CD4-positive, alpha-beta memory T cell (primary cell): ENCODE measurements at regions not wholly inside any gene's neighbourhood (a gene's known extent, or its start where the extent isn't known, plus 50 kb on each side); places are given as distances from the start of the nearest gene placed in this dataset.

Experiments used
- CTCF ChIA-PET: fragments of 350-600 bp; sonication (Branson Sonifier 250); formaldehyde crosslinking; loops from one replicate; lab custom pipeline; 2021; ENCODE audit warnings: inconsistent platforms; ENCODE audit not compliant: partially characterized antibody; lab: Charles Lee
- POLR2A ChIA-PET: fragments of 350-600 bp; sonication (Branson Sonifier 250); formaldehyde crosslinking; loops from one replicate; lab custom pipeline; 2021; ENCODE audit not compliant: partially characterized antibody; lab: Charles Lee
- DNase-seq, 5 donors: peaks; one replicate each; pipeline versions ENCODE4 v3.0.0 to v3.0.0-alpha.2; 2020 to 2022; ENCODE audit warnings: mixed read lengths in 1 of 5
- H3K27ac ChIP-seq: one replicate; pipeline ENCODE4 v1.7.0; 2013; ENCODE audit warnings: low read depth, low read length
- H3K27me3 ChIP-seq: 2 replicates; pipeline ENCODE4 v1.7.0; 2013; ENCODE audit warnings: mild to moderate bottlenecking, low read length, moderate library complexity; ENCODE audit not compliant: insufficient read depth
- H3K36me3 ChIP-seq: 2 replicates; pipeline ENCODE4 v1.7.0; 2013; ENCODE audit warnings: mild to moderate bottlenecking, low read length, moderate library complexity; ENCODE audit not compliant: insufficient read depth
- H3K4me1 ChIP-seq: 2 replicates; pipeline ENCODE4 v1.7.0; 2013; ENCODE audit warnings: mild to moderate bottlenecking, low read length, moderate library complexity; ENCODE audit not compliant: insufficient read depth
- H3K4me3 ChIP-seq, 2 donors: one replicate each; pipeline ENCODE4 v1.7.0; 2013; ENCODE audit warnings: low read length in 2 of 2, mild to moderate bottlenecking in 1 of 2
- H3K9me3 ChIP-seq, 2 donors: one replicate each; pipeline ENCODE4 v1.7.0; 2013; ENCODE audit warnings: low read length in 2 of 2, control low read depth in 1 of 2; ENCODE audit not compliant: control insufficient read depth in 1 of 2
- H3K27ac Mint-ChIP-seq, 7 donors: one replicate each; pipeline ENCODE4 v1.8.0; 2020 to 2021; ENCODE audit warnings: mixed read lengths in 7 of 7, mild to moderate bottlenecking in 6 of 7, inconsistent platforms in 3 of 7, moderate library complexity in 3 of 7
- H3K27me3 Mint-ChIP-seq, 2 donors: one replicate each; pipeline ENCODE4 v1.8.0; 2020 to 2021; ENCODE audit warnings: mixed read lengths in 2 of 2
- H3K36me3 Mint-ChIP-seq, 2 donors: one replicate each; pipeline ENCODE4 v1.8.0; 2020 to 2021; ENCODE audit warnings: mixed read lengths in 2 of 2, inconsistent platforms in 1 of 2, mild to moderate bottlenecking in 1 of 2
- H3K4me1 Mint-ChIP-seq, 4 donors: one replicate each; pipeline ENCODE4 v1.8.0; 2020 to 2021; ENCODE audit warnings: mixed read lengths in 4 of 4, mild to moderate bottlenecking in 1 of 4
- H3K4me3 Mint-ChIP-seq, 8 donors: one replicate each; pipeline ENCODE4 v1.8.0; 2020 to 2021; ENCODE audit warnings: mixed read lengths in 8 of 8, mild to moderate bottlenecking in 7 of 8, moderate library complexity in 6 of 8, inconsistent platforms in 3 of 8
- H3K9me3 Mint-ChIP-seq, 8 donors: one replicate each; pipeline ENCODE4 v1.8.0; 2020 to 2021; ENCODE audit warnings: mixed read lengths in 8 of 8, mild to moderate bottlenecking in 5 of 8, inconsistent platforms in 3 of 8, moderate library complexity in 1 of 8
- intact Hi-C: fragments of 100-400 bp; cut with micrococcal nuclease; formaldehyde crosslinking; loops from one replicate; pipeline ENCODE4 v1.15.1; 2023

GRCh38 chr12:127779301-127780045 is 487.5 kb upstream of the TMEM132C start:
- no peaks in the 10 kb centered on the region for H3K27me3 Mint-ChIP-seq
- no peak for DNase-seq
- no peak overlapping the region for H3K4me3 Mint-ChIP-seq
- ChIA-PET CTCF (interaction anchor here (0.6 kb wide), 1 partner anchor 1226 kb away, joined by 3 read pairs; no protein-coding TSS in a partner anchor), POLR2A (no interaction called here)
- no peaks in the 10 kb centered on the region for H3K36me3 ChIP-seq
- H3K27ac Mint-ChIP-seq = no peak overlapping the region
- H3K4me3 ChIP-seq = no peak overlapping the region
- no peaks in the 10 kb centered on the region for H3K36me3 Mint-ChIP-seq
- no peaks in the 10 kb centered on the region for H3K4me1 ChIP-seq
- H3K9me3 Mint-ChIP-seq = peaks cover 0 to 11% (median 6%) of the 10 kb centered on the region in 8 donors
- no peaks in the 10 kb centered on the region for H3K4me1 Mint-ChIP-seq
- no peaks in the 10 kb centered on the region for H3K27me3 ChIP-seq
- no peak overlapping the region for H3K27ac ChIP-seq
- intact Hi-C loops = no loop called here
- no peaks in the 10 kb centered on the region for H3K9me3 ChIP-seq

- Histone ChIP-seq H3K4me1 (no peaks in the 10 kb centered on the region), H3K9me3 (no peaks in the 10 kb centered on the region), H3K4me3 (no peak overlapping the region), H3K27me3 (no peaks in the 10 kb centered on the region), H3K27ac (no peak overlapping the region), H3K36me3 (no peaks in the 10 kb centered on the region)
- no peak overlapping the region for H3K4me3 Mint-ChIP-seq
- peaks cover 0 to 11% (median 7%) of the 10 kb centered on the region in 8 donors for H3K9me3 Mint-ChIP-seq
- H3K4me1 Mint-ChIP-seq = no peaks in the 10 kb centered on the region
- intact Hi-C loops = no loop called here
- ChIA-PET CTCF (no interaction called here), POLR2A (no interaction called here)
- no peak for DNase-seq
- H3K27me3 Mint-ChIP-seq = no peaks in the 10 kb centered on the region
- no peak overlapping the region for H3K27ac Mint-ChIP-seq
- H3K36me3 Mint-ChIP-seq = no peaks in the 10 kb centered on the region
These were observed 486.1 kb upstream of the TMEM132C start for GRCh38 chr12:127780881-127781280.

- CTCF ChIA-PET = no interaction called here
- H3K36me3 ChIP-seq = no peaks in the 10 kb centered on the region
- DNase-seq = no peak
- H3K4me3 ChIP-seq = no peak overlapping the region
- Mint-ChIP-seq H3K4me1 (no peaks in the 10 kb centered on the region), H3K27ac (no peak overlapping the region), H3K4me3 (no peak overlapping the region), H3K36me3 (no peaks in the 10 kb centered on the region), H3K27me3 (no peaks in the 10 kb centered on the region), H3K9me3 (peaks cover 0 to 11% (median 8%) of the 10 kb centered on the region in 8 donors)
- H3K27me3 ChIP-seq = no peaks in the 10 kb centered on the region
- H3K4me1 ChIP-seq = no peaks in the 10 kb centered on the region
- intact Hi-C loops = no loop called here
- no peaks in the 10 kb centered on the region for H3K9me3 ChIP-seq
- H3K27ac ChIP-seq = no peak overlapping the region
- POLR2A ChIA-PET = no interaction called here
These were observed 485.6 kb upstream of the TMEM132C start for GRCh38 chr12:127781336-127781735.

- Mint-ChIP-seq H3K36me3 (no peaks in the 10 kb centered on the region), H3K4me1 (no peaks in the 10 kb centered on the region), H3K4me3 (no peak overlapping the region), H3K27ac (no peak overlapping the region), H3K27me3 (no peaks in the 10 kb centered on the region), H3K9me3 (peaks cover 0 to 12% (median 6%) of the 10 kb centered on the region in 8 donors)
- intact Hi-C loops = no loop called here
- Histone ChIP-seq H3K36me3 (no peaks in the 10 kb centered on the region), H3K4me3 (no peak overlapping the region), H3K4me1 (no peaks in the 10 kb centered on the region), H3K27me3 (no peaks in the 10 kb centered on the region), H3K9me3 (no peaks in the 10 kb centered on the region), H3K27ac (no peak overlapping the region)
- ChIA-PET POLR2A (no interaction called here), CTCF (no interaction called here)
- no peak for DNase-seq
These were observed 481.4 kb upstream of the TMEM132C start for GRCh38 chr12:127785540-127785939.

GRCh38 chr12:127785986-127786590 is 480.9 kb upstream of the TMEM132C start:
- DNase-seq = no peak
- Histone ChIP-seq H3K27me3 (no peaks in the 10 kb centered on the region), H3K4me3 (no peak overlapping the region), H3K9me3 (no peaks in the 10 kb centered on the region), H3K36me3 (no peaks in the 10 kb centered on the region), H3K4me1 (no peaks in the 10 kb centered on the region), H3K27ac (no peak overlapping the region)
- Mint-ChIP-seq H3K9me3 (peaks cover 0 to 12% (median 6%) of the 10 kb centered on the region in 8 donors), H3K27ac (no peak overlapping the region), H3K4me3 (no peak overlapping the region), H3K36me3 (no peaks in the 10 kb centered on the region), H3K4me1 (no peaks in the 10 kb centered on the region), H3K27me3 (no peaks in the 10 kb centered on the region)
- ChIA-PET POLR2A (no interaction called here), CTCF (no interaction called here)
- intact Hi-C loops = no loop called here

- Histone ChIP-seq H3K4me3 (no peak overlapping the region), H3K36me3 (no peaks in the 10 kb centered on the region), H3K4me1 (no peaks in the 10 kb centered on the region), H3K27me3 (no peaks in the 10 kb centered on the region), H3K27ac (no peak overlapping the region), H3K9me3 (no peaks in the 10 kb centered on the region)
- intact Hi-C loops = no loop called here
- no peaks in the 10 kb centered on the region for H3K27me3 Mint-ChIP-seq
- peaks cover 0 to 12% (median 6%) of the 10 kb centered on the region in 8 donors for H3K9me3 Mint-ChIP-seq
- no peak overlapping the region for H3K4me3 Mint-ChIP-seq
- H3K36me3 Mint-ChIP-seq = no peaks in the 10 kb centered on the region
- POLR2A ChIA-PET = no interaction called here
- CTCF ChIA-PET = no interaction called here
- no peak overlapping the region for H3K27ac Mint-ChIP-seq
- DNase-seq = no peak
- no peaks in the 10 kb centered on the region for H3K4me1 Mint-ChIP-seq
These were observed 479.4 kb upstream of the TMEM132C start for GRCh38 chr12:127787544-127787943.

GRCh38 chr12:127790376-127790775 is 476.6 kb upstream of the TMEM132C start:
- Histone ChIP-seq H3K4me3 (no peak overlapping the region), H3K36me3 (no peaks in the 10 kb centered on the region), H3K27ac (no peak overlapping the region), H3K27me3 (no peaks in the 10 kb centered on the region), H3K9me3 (no peaks in the 10 kb centered on the region), H3K4me1 (no peaks in the 10 kb centered on the region)
- Mint-ChIP-seq H3K27me3 (no peaks in the 10 kb centered on the region), H3K4me1 (no peaks in the 10 kb centered on the region), H3K9me3 (peaks cover 0 to 15% (median 2%) of the 10 kb centered on the region in 8 donors), H3K4me3 (no peak overlapping the region), H3K27ac (no peak overlapping the region), H3K36me3 (no peaks in the 10 kb centered on the region)
- DNase-seq = no peak
- intact Hi-C loops = no loop called here
- CTCF ChIA-PET = interaction anchor here (1.3 kb wide), 1 partner anchor 10 kb away, joined by 3 read pairs; no protein-coding TSS in a partner anchor
- POLR2A ChIA-PET = no interaction called here
